AG04450 (cell line): ENCODE measurements at regions not wholly inside any gene's neighbourhood (a gene's known extent, or its start where the extent isn't known, plus 50 kb on each side); places are given as distances from the start of the nearest gene placed in this dataset.

Source experiments
- CTCF ChIA-PET: fragments of 300-600, 350-600 bp; formaldehyde crosslinking; extraction: SDS; loops from one replicate; lab custom pipeline; 2022; ENCODE audit warnings: antibody characterized with exemption, inconsistent platforms; lab: Charles Lee
- POLR2A ChIA-PET: fragments of 350-600 bp; formaldehyde crosslinking; extraction: SDS; loops from one replicate; lab custom pipeline; 2021; ENCODE audit warnings: antibody characterized with exemption, inconsistent platforms; lab: Yijun Ruan, JAX
- DNase-seq: peaks from one replicate; pipeline ENCODE4 v3.0.0-alpha.2; 2011; ENCODE audit warnings: low read depth, low spot score
- H3K27ac ChIP-seq: one replicate; pipeline ENCODE4 v1.5.1; 2012; ENCODE audit warnings: low read depth, low read length, control low read depth
- H3K27me3 ChIP-seq: one replicate; pipeline ENCODE4 v1.6.0; 2012; ENCODE audit warnings: low read length; ENCODE audit not compliant: control insufficient read depth, insufficient read depth
- H3K4me3 ChIP-seq: 2 replicates; pipeline ENCODE4 v1.5.1; 2011; ENCODE audit warnings: mild to moderate bottlenecking, low read depth, low read length, control low read depth
- H3K9me3 ChIP-seq: 2 replicates; pipeline ENCODE4 v1.5.1; 2012; ENCODE audit warnings: low read length; ENCODE audit not compliant: control insufficient read depth, insufficient read depth
- TF ChIP-seq, protein P1 (sequence below): IDR thresholded peaks from 2 replicates; pipeline ENCODE4 v1.5.1; 2011; ENCODE audit warnings: low read depth, low read length, control low read depth, inconsistent platforms

DNA sequence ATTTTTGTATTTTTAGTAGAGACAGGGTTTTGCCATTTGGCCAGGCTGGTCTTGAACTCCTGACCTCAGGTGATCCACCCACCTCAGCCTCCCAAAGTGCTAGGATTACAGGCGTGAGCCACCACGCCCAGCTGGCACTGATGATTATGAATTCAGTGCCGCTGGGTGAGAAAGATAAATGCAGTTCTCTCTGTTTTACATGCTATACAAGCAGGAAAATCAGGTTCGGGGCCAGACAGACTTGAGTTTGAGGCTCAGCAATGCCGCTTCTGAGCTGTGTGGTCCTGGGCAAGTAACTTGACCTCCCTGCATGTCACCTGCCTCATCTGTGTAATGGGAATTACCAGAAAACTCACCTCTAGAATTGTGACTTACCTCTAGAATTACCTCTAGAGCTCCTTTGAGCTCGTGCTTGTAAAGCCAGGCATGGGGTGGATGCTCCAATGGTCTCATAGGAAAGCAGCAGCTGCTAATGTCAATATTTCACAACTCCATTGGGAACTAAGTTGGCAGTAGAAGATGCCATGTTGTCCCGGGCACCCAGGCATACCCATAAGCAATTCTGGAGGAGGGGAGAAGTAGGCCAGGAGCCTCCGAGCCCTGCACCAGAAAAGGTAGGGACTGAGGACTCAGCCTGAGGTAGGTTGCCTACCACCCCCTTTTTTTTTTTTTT lies 119.8 kb upstream of the SLC25A33 start:
- CTCF ChIA-PET = no interaction called here
- POLR2A ChIA-PET = no interaction called here

DNA sequence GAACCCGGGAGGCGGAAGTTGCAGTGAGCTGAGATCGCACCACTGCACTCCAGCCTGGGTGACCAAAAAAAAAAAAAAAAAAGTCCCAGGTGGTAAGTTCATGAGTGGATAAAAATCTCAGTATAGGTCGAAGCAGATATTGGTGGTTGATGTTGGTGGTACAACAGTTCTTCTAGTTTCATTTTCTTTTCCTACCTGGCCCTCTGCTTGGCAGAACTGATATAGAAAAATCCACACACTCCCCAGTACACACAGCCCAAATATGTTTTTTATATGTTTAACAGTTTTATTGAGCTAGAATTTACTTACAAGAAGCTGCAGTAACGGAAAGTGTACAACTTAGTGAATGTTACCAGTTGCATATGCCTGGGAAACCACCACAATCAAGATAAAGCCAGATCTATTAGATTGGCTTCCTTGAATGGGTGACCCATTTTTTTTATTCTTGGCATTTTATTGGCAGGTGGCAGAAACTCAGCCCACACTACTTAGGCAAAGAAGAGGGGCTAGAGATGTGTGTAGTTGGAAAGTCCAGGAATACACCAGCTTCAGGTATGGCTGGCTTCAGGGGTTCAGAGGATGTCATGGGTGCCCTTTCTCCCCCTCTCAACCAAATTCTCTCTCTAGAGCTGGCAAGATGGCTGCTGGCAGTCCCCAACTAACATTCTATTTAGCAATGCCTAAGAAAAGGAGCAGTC lies 118.3 kb upstream of the SLC25A33 start:
- no peak for DNase-seq
- POLR2A ChIA-PET = no interaction called here
- TF ChIP-seq, protein P1, sequence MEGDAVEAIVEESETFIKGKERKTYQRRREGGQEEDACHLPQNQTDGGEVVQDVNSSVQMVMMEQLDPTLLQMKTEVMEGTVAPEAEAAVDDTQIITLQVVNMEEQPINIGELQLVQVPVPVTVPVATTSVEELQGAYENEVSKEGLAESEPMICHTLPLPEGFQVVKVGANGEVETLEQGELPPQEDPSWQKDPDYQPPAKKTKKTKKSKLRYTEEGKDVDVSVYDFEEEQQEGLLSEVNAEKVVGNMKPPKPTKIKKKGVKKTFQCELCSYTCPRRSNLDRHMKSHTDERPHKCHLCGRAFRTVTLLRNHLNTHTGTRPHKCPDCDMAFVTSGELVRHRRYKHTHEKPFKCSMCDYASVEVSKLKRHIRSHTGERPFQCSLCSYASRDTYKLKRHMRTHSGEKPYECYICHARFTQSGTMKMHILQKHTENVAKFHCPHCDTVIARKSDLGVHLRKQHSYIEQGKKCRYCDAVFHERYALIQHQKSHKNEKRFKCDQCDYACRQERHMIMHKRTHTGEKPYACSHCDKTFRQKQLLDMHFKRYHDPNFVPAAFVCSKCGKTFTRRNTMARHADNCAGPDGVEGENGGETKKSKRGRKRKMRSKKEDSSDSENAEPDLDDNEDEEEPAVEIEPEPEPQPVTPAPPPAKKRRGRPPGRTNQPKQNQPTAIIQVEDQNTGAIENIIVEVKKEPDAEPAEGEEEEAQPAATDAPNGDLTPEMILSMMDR = no peak
- peaks cover 3% of the 10 kb centered on the region; the same call in 1 of the 2 replicates for H3K9me3 ChIP-seq
- CTCF ChIA-PET = interaction anchor here (0.6 kb wide), 1 partner anchor 278 kb away, joined by 3 read pairs; no protein-coding TSS in a partner anchor
- H3K27ac ChIP-seq = no peak overlapping the region
- H3K4me3 ChIP-seq = no peak overlapping the region
- H3K27me3 ChIP-seq = peaks cover 9% of the 10 kb centered on the region

More for the DNA sequence above, 119.8 kb upstream of the SLC25A33 start:
- H3K27ac ChIP-seq = no peak overlapping the region
- H3K27me3 ChIP-seq = peaks cover 7% of the 10 kb centered on the region
- DNase-seq = no peak
- H3K4me3 ChIP-seq = no peak overlapping the region
- TF ChIP-seq, protein P1 = no peak
- H3K9me3 ChIP-seq = peaks cover 3% of the 10 kb centered on the region; the same call in 1 of the 2 replicates

DNA sequence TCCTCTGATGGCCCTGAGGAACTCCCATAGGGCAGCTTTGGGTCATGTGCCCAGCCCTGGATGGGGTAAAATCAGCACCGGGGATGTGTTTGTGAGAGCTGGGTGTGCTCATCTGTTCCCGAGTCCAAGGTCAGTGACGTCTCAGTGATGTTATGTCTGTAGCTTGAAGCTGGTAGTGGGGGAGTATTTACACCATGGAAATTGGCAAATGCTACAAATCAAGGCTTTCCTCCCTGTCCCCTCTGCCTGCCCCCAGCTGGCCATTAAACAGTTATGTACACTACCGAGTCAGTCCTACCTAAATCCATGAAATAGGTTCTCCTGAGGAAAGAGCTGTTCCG lies 117.8 kb upstream of the SLC25A33 start:
- no peak for DNase-seq
- POLR2A ChIA-PET = no interaction called here
- Histone ChIP-seq H3K27ac (no peak overlapping the region), H3K27me3 (peaks cover 12% of the 10 kb centered on the region), H3K4me3 (no peak overlapping the region), H3K9me3 (peaks cover 3% of the 10 kb centered on the region; the same call in 1 of the 2 replicates)
- CTCF ChIA-PET = interaction anchor here (0.5 kb wide), 1 partner anchor 96 kb away, joined by 5 read pairs; no protein-coding TSS in a partner anchor
- TF ChIP-seq, protein P1 = no peak

DNA sequence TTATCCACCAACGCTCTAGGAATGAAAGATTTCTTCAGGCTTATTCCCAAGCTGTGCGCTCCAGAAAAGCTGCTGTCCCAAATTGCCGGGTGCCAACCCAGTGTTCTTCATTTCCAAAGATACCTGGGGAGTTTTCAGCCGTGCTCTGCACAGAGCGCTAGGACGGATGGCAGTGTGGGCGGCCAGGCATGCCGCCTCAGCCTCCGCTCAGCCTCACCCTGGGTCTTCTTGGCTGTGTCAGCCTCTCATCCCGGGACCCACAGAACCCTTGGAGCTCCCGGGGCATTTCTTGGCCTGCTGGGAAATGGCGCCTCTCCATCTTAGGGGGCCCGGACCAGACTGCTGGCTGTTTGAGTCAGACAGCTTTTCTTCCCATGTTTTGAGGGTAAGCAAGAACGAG lies 116.9 kb upstream of the SLC25A33 start:
- CTCF ChIA-PET = interaction anchor here (1.2 kb wide), 1 partner anchor 33 kb away, joined by 3 read pairs; no protein-coding TSS in a partner anchor
- TF ChIP-seq, protein P1 = no peak
- POLR2A ChIA-PET = no interaction called here

DNA sequence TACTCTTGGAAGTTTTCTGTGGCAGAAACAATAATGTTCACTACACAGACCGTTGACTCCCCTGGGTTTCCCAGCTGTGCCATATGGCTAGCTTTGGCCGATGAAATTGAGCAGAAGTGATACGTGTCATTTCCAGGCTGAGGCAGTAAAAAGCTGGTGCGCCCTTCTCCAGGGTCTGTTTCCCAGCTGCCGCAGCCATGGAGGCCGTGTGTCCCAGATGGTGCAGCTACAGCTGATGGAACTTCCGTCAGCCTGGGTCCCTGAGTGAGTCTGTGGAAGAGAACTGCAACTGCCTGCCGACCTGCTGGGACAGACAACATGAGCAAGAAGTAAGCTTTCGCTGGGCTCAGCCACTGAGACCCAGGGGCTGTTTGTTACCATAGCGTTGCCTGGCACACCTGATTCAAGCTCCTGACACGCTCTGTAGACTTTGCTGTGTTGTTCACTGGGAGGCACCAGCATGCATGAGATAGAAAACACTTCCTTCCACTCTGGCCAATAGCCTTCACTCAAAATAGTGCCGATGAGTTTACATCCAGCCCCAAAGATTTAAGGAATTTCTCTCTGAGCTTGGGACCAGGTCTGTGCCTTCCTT lies 116.3 kb upstream of the SLC25A33 start:
- H3K27me3 ChIP-seq = peaks cover 12% of the 10 kb centered on the region
- no peak for DNase-seq
- ChIA-PET CTCF (interaction anchor here (1.2 kb wide), 1 partner anchor 33 kb away, joined by 3 read pairs; no protein-coding TSS in a partner anchor), POLR2A (no interaction called here)
- no peak overlapping the region for H3K27ac ChIP-seq
- peaks cover 3% of the 10 kb centered on the region; the same call in 1 of the 2 replicates for H3K9me3 ChIP-seq
- no peak overlapping the region for H3K4me3 ChIP-seq
- TF ChIP-seq, protein P1 = no peak

More for the DNA sequence above, 116.9 kb upstream of the SLC25A33 start:
- Histone ChIP-seq H3K4me3 (no peak overlapping the region), H3K27me3 (peaks cover 12% of the 10 kb centered on the region), H3K9me3 (peaks cover 3% of the 10 kb centered on the region; the same call in 1 of the 2 replicates), H3K27ac (no peak overlapping the region)
- no peak for DNase-seq
